ENCODE measurements at regions not wholly inside any gene's neighbourhood (a gene's known extent, or its start where the extent isn't known, plus 50 kb on each side); places are given as distances from the start of the nearest gene placed in this dataset.

- CTCF ChIA-PET = no interaction called here
- Mint-ChIP-seq H3K27me3 (no peaks in the 10 kb centered on the region), H3K4me3 (no peak overlapping the region), H3K9me3 (no peaks in the 10 kb centered on the region), H3K27ac (no peak overlapping the region), H3K4me1 (ENCODE audit: low read depth) (peaks cover 16% of the 10 kb centered on the region), H3K36me3 (no peaks in the 10 kb centered on the region)
- DNase-seq = no peak
- intact Hi-C loops (cut with micrococcal nuclease) = loop anchor here (2.0 kb wide), 1 partner anchor 15 kb away; no protein-coding TSS in a partner anchor
- POLR2A ChIA-PET = no interaction called here
Observed at GRCh38 chr2:12533337-12534005, 183.3 kb upstream of the TRIB2 start.

DNA sequence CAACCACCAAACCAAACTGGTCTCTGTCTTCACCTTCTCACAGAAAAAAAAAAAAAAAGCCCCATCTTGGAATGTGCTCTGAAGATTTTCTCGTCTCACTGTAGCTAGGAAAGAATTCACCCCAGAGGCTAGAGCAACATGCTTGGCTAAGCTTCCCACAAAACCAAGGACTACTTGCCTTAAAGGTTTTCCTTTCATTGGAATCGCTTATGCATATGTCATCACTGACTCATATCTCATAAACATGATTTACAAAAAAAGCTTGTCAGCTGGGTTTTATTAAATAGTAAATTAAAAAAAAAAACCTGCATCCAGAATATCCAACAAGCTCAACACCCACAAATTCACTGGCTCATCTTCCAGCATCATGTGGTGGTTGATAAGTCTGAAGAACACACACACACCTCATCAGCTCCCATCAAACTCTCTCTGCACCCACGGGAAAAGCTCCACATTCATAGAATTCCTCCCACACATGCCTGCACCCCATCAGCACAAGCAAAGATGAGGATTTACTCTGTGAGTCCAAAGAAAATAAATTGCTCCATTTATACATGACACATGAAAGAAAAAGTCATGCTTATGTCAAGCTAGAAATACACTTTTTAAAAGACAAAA, 182.0 kb upstream of the TRIB2 start:
- no peak for DNase-seq
- CTCF ChIA-PET = interaction anchor here (0.9 to 1.4 kb wide), 2 partner anchors 20 to 472 kb away, joined by 3 to 4 read pairs; no protein-coding TSS in a partner anchor
- no peaks in the 10 kb centered on the region for H3K9me3 Mint-ChIP-seq
- H3K36me3 Mint-ChIP-seq = no peaks in the 10 kb centered on the region
- H3K27ac Mint-ChIP-seq = no peak overlapping the region
- intact Hi-C loops (cut with micrococcal nuclease) = loop anchor here (2.0 kb wide), 1 partner anchor 16 kb away; no protein-coding TSS in a partner anchor
- H3K4me3 Mint-ChIP-seq = no peak overlapping the region
- H3K27me3 Mint-ChIP-seq = no peaks in the 10 kb centered on the region
- peaks cover 16% of the 10 kb centered on the region for H3K4me1 Mint-ChIP-seq (ENCODE audit: low read depth)
- POLR2A ChIA-PET = interaction anchor here (0.6 to 1.1 kb wide), 3 partner anchors 20 to 47 kb away, joined by 3 read pairs; no protein-coding TSS in a partner anchor

DNA sequence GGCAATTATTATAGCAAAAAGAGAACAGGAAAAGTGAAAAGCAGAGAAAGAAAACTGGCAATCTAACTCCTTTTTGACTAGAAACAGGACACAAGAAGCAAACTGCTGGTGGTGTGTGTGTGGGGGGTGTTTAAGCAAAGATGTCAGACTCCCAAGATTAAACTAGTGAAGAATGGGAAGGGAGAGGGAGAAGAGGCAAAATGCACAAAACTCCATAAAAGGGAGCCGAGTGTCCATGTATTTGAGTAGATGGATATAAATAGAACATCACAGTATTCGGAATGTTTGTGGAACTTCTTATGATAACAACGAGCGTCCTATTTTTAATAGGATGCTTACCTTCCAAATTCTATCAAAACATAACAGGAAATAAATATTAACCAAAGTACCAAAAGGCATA, 179.8 kb upstream of the TRIB2 start:
- ChIA-PET POLR2A (no interaction called here), CTCF (interaction anchor here (0.7 kb wide), 1 partner anchor 152 kb away, joined by 3 read pairs; no protein-coding TSS in a partner anchor)
- Mint-ChIP-seq H3K27ac (no peak overlapping the region), H3K9me3 (no peaks in the 10 kb centered on the region), H3K4me1 (ENCODE audit: low read depth) (peaks cover 16% of the 10 kb centered on the region), H3K27me3 (no peaks in the 10 kb centered on the region), H3K36me3 (no peaks in the 10 kb centered on the region), H3K4me3 (no peak overlapping the region)
- intact Hi-C loops (cut with micrococcal nuclease) = no loop called here
- DNase-seq = no peak

GRCh38 chr2:12538138-12538694, 178.5 kb upstream of the TRIB2 start:
- POLR2A ChIA-PET = interaction anchor here (0.8 kb wide), 1 partner anchor 11 kb away, joined by 4 read pairs; no protein-coding TSS in a partner anchor

GRCh38 chr2:12539336-12539735, 177.4 kb upstream of the TRIB2 start:
- intact Hi-C loops (cut with micrococcal nuclease) = no loop called here
- POLR2A ChIA-PET = no interaction called here
- Mint-ChIP-seq H3K36me3 (no peaks in the 10 kb centered on the region), H3K4me1 (ENCODE audit: low read depth) (peaks cover 6% of the 10 kb centered on the region), H3K27me3 (no peaks in the 10 kb centered on the region), H3K27ac (no peak overlapping the region), H3K4me3 (no peak overlapping the region), H3K9me3 (no peaks in the 10 kb centered on the region)
- CTCF ChIA-PET = no interaction called here
- DNase-seq = no peak

More at GRCh38 chr2:12538138-12538694, 178.5 kb upstream of the TRIB2 start:
- Mint-ChIP-seq H3K36me3 (no peaks in the 10 kb centered on the region), H3K4me1 (ENCODE audit: low read depth) (peaks cover 14% of the 10 kb centered on the region), H3K27me3 (no peaks in the 10 kb centered on the region), H3K9me3 (no peaks in the 10 kb centered on the region), H3K27ac (no peak overlapping the region), H3K4me3 (no peak overlapping the region)
- CTCF ChIA-PET = no interaction called here
- DNase-seq = no peak
- intact Hi-C loops (cut with micrococcal nuclease) = no loop called here

DNA sequence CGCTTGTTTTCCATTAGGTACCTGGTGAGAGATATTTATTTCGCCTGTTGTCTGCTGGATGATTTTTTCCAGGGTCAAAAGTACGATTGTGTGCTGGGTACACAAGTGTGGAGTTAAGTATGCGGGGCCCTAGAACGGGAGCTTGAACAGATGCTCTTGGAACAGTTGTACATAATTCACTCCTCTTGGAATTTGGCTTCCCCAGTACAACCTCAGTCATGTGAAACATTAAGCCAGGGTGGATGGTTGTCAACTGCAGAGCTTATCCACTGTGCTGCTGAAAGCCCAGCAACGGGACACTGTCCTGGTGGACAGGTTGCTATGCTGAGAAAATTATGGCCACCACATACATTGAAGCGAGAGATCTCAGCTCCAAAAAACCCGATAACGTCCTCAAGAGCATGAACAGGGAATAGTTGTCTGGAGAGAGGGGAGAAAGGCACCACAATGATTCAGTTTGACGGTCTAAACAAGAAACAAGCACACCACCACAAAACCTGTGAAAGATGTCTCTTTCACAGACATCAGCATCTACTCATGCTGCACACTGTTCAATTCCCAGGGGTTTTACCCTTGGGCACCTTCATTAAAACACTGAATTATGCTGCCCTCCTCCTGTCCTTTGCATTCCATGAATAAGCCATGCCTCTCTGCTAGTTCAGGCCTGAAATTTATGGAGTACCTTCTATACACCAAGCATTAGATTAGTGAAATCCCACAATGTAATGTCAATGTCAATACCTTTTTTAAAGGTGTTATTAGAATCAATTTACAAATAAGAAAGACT, 176.8 kb upstream of the TRIB2 start:
- ChIA-PET POLR2A (no interaction called here), CTCF (no interaction called here)
- intact Hi-C loops (cut with micrococcal nuclease) = no loop called here
- no peaks in the 10 kb centered on the region for H3K9me3 Mint-ChIP-seq
- H3K36me3 Mint-ChIP-seq = no peaks in the 10 kb centered on the region
- no peak overlapping the region for H3K27ac Mint-ChIP-seq
- H3K4me1 Mint-ChIP-seq (ENCODE audit: low read depth) = peaks cover under 1% of the 10 kb centered on the region
- DNase-seq = no peak
- no peaks in the 10 kb centered on the region for H3K27me3 Mint-ChIP-seq
- no peak overlapping the region for H3K4me3 Mint-ChIP-seq

DNA sequence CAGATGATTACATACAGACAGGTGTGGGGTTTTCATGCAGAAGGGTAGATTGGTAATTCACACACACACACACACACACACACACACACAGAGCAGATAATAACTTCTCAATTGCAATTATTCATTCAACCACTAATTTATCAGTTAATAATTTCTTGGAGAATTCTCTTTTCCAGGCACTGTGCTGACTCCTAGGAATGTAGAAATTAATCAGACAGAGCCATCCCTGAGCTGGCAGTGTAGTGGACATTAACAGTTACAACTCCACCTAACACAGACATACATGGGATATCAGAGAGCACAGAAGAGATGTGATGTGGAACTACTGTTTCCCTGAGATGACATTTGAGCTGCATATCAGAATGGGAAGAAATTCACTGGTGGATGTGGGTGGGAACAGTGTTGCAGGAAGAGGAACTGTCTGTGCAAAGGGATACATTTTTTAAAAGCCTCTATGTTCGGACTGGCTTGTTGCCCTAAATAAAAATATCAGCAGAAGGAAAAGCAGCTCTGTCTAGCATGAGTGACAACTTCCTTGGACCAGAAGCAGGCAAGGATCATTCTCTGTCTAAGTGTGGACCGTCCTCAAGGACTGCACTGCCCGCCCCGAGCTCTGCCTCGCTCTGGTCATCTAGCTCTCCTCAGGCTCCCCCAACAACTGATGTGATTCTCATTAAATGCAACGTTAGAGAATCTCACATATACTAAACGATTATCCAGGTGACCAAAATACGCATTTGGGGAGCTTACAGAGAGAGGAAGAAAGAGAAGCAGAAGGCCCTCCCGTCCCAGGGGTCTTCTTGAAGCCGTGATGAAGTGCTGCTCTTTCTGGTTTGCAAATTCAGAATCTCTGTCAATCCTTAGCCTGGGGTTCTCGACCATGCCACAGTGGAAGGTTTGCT, 173.4 kb upstream of the TRIB2 start:
- Mint-ChIP-seq H3K27me3 (no peaks in the 10 kb centered on the region), H3K4me3 (no peak overlapping the region), H3K27ac (no peak overlapping the region), H3K36me3 (no peaks in the 10 kb centered on the region), H3K9me3 (no peaks in the 10 kb centered on the region), H3K4me1 (ENCODE audit: low read depth) (peaks cover 5% of the 10 kb centered on the region)
- no peak for DNase-seq
- CTCF ChIA-PET = interaction anchor here (1.1 kb wide), 1 partner anchor 173 kb away, joined by 3 read pairs; no protein-coding TSS in a partner anchor
- POLR2A ChIA-PET = no interaction called here
- intact Hi-C loops (cut with micrococcal nuclease) = no loop called here

GRCh38 chr2:12543978-12544558, 172.7 kb upstream of the TRIB2 start:
- no peaks in the 10 kb centered on the region for H3K36me3 Mint-ChIP-seq
- no peaks in the 10 kb centered on the region for H3K9me3 Mint-ChIP-seq
- no peak overlapping the region for H3K4me3 Mint-ChIP-seq
- no peaks in the 10 kb centered on the region for H3K27me3 Mint-ChIP-seq
- DNase-seq = no peak
- peaks cover 5% of the 10 kb centered on the region for H3K4me1 Mint-ChIP-seq (ENCODE audit: low read depth)
- intact Hi-C loops (cut with micrococcal nuclease) = no loop called here
- no peak overlapping the region for H3K27ac Mint-ChIP-seq
- CTCF ChIA-PET = no interaction called here
- POLR2A ChIA-PET = no interaction called here

DNA sequence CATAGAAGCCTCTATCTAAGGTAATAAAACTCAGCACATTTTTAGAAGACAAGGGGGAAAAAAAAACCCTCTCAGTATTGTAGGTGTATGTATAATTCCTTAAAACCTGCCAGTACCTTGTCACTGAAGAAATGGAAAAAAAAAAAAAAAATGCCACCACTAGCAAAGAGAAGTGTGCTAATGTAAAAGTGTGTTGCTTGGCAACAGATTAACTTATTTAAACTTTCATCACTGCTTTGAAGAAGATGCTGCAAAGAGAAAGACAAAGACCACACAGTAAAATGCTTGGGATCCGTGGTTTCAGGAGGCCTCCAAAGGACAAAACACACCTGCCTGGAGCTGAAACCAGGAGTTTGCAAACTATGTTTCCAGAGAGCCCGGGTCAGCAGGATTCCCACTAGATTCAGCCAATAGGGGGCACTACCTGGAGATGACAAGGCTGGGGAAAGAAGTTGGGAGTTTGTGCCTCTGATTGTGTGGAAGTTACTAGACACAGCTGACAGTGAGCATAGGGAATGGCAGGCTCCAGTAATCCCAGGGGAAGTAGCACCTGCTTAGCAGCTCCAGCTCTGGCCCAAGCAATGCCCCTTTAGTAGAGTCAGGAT, 169.1 kb upstream of the TRIB2 start:
- no peak for DNase-seq
- intact Hi-C loops (cut with micrococcal nuclease) = no loop called here
- Mint-ChIP-seq H3K4me1 (ENCODE audit: low read depth) (peaks cover 7% of the 10 kb centered on the region), H3K36me3 (no peaks in the 10 kb centered on the region), H3K9me3 (no peaks in the 10 kb centered on the region), H3K4me3 (no peak overlapping the region), H3K27ac (no peak overlapping the region), H3K27me3 (no peaks in the 10 kb centered on the region)
- POLR2A ChIA-PET = no interaction called here
- CTCF ChIA-PET = no interaction called here

GRCh38 chr2:12548906-12549305, 167.8 kb upstream of the TRIB2 start:
- DNase-seq = no peak
- no peaks in the 10 kb centered on the region for H3K27me3 Mint-ChIP-seq
- H3K36me3 Mint-ChIP-seq = no peaks in the 10 kb centered on the region
- H3K4me3 Mint-ChIP-seq = no peak overlapping the region
- no peaks in the 10 kb centered on the region for H3K9me3 Mint-ChIP-seq
- H3K27ac Mint-ChIP-seq = no peak overlapping the region
- peaks cover 13% of the 10 kb centered on the region for H3K4me1 Mint-ChIP-seq (ENCODE audit: low read depth)
- CTCF ChIA-PET = interaction anchor here (0.8 to 2.1 kb wide), 3 partner anchors 10 to 383 kb away, joined by 3 to 7 read pairs (median 3); no protein-coding TSS in a partner anchor
- POLR2A ChIA-PET = interaction anchor here (1.6 kb wide), 1 partner anchor 11 kb away, joined by 4 read pairs; no protein-coding TSS in a partner anchor
- intact Hi-C loops (cut with micrococcal nuclease) = no loop called here

DNA sequence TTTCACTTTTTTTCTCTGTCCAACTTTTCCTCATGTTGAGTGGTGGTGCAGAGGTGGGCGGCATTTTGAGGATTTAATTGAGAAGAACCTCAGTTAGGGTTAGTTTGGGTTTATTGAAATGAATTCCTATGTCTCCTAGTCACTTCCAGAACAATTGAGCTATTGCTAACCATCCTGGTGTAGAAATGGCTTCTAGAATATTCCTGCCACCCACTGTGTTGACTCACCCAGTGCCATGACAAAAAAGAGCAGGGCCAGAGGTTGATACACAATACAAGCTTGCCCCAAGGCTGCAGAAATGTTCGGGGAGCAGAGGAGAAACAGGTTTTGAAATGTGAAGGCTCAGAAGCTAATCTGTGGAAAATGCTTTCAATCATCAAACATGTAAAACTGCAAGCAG, 167.1 kb upstream of the TRIB2 start:
- H3K36me3 Mint-ChIP-seq = no peaks in the 10 kb centered on the region
- intact Hi-C loops (cut with micrococcal nuclease) = no loop called here
- no peaks in the 10 kb centered on the region for H3K27me3 Mint-ChIP-seq
- CTCF ChIA-PET = interaction anchor here (0.9 to 2.1 kb wide), 2 partner anchors 166 to 382 kb away, joined by 3 to 7 read pairs; no protein-coding TSS in a partner anchor
- no peak overlapping the region for H3K27ac Mint-ChIP-seq
- no peak overlapping the region for H3K4me3 Mint-ChIP-seq
- POLR2A ChIA-PET = interaction anchor here (1.6 kb wide), 1 partner anchor 12 kb away, joined by 4 read pairs; no protein-coding TSS in a partner anchor
- no peaks in the 10 kb centered on the region for H3K9me3 Mint-ChIP-seq
- no peak for DNase-seq
- H3K4me1 Mint-ChIP-seq (ENCODE audit: low read depth) = peaks cover 19% of the 10 kb centered on the region

Data from activated CD4-positive, alpha-beta memory T cell treated with anti-CD3 and anti-CD28 coated beads for 36 hours (primary cell).